HL-60 (cell line): ENCODE measurements at regions not wholly inside any gene's neighbourhood (a gene's known extent, or its start where the extent isn't known, plus 50 kb on each side); places are given as distances from the start of the nearest gene placed in this dataset.

ENCODE experiments used
- DNase-seq, 2 experiments: peaks; one replicate each; pipeline ENCODE4 v3.0.0-alpha.2; 2010 to 2020; ENCODE audit warnings: low read depth in 1 of 2, low spot score in 1 of 2
- H3K27ac ChIP-seq: fragments of 250-450 bp; sonication (Bioruptor Pico); replicated peaks from 2 replicates; pipeline ENCODE4 v1.5.1; 2020; ENCODE audit warnings: mild to moderate bottlenecking, moderate library complexity
- H3K27me3 ChIP-seq: fragments of 250-450 bp; sonication (Bioruptor Pico); 2 replicates; pipeline ENCODE4 v1.5.1; 2021; ENCODE audit warnings: mild to moderate bottlenecking, moderate library complexity; ENCODE audit not compliant: insufficient read depth, poor library complexity, severe bottlenecking
- H3K4me3 ChIP-seq: replicated peaks from 2 replicates; pipeline ENCODE4 v1.5.1; 2011; ENCODE audit warnings: mild to moderate bottlenecking, control low read depth, low read length; ENCODE audit not compliant: insufficient read depth
- GABPA ChIP-seq: IDR thresholded peaks from 2 replicates; pipeline ENCODE4 v1.6.1; 2012; ENCODE audit warnings: low read depth
- POLR2AphosphoS5 ChIP-seq: IDR thresholded peaks from 2 replicates; pipeline ENCODE4 v1.6.1; 2012; ENCODE audit warnings: low read depth
- SPI1 ChIP-seq: IDR thresholded peaks from 2 replicates; pipeline ENCODE4 v1.6.1; 2012; ENCODE audit warnings: low read depth, mild to moderate bottlenecking, borderline replicate concordance
- TF ChIP-seq, protein P1 (sequence below): IDR thresholded peaks from 2 replicates; pipeline ENCODE4 v1.6.1; 2012; ENCODE audit warnings: low read depth; ENCODE audit not compliant: insufficient replicate concordance
- TF ChIP-seq, protein P2 (sequence below): IDR thresholded peaks from one replicate; pipeline ENCODE4 v1.5.1; 2011; ENCODE audit warnings: low read length, control low read depth, inconsistent platforms; ENCODE audit not compliant: insufficient read depth

GRCh38 chr2:133841900-133842299, 273.6 kb upstream of the NCKAP5 start:
- no peaks in the 10 kb centered on the region for H3K27me3 ChIP-seq
- DNase-seq, result no peak
- TF ChIP-seq, protein P1, sequence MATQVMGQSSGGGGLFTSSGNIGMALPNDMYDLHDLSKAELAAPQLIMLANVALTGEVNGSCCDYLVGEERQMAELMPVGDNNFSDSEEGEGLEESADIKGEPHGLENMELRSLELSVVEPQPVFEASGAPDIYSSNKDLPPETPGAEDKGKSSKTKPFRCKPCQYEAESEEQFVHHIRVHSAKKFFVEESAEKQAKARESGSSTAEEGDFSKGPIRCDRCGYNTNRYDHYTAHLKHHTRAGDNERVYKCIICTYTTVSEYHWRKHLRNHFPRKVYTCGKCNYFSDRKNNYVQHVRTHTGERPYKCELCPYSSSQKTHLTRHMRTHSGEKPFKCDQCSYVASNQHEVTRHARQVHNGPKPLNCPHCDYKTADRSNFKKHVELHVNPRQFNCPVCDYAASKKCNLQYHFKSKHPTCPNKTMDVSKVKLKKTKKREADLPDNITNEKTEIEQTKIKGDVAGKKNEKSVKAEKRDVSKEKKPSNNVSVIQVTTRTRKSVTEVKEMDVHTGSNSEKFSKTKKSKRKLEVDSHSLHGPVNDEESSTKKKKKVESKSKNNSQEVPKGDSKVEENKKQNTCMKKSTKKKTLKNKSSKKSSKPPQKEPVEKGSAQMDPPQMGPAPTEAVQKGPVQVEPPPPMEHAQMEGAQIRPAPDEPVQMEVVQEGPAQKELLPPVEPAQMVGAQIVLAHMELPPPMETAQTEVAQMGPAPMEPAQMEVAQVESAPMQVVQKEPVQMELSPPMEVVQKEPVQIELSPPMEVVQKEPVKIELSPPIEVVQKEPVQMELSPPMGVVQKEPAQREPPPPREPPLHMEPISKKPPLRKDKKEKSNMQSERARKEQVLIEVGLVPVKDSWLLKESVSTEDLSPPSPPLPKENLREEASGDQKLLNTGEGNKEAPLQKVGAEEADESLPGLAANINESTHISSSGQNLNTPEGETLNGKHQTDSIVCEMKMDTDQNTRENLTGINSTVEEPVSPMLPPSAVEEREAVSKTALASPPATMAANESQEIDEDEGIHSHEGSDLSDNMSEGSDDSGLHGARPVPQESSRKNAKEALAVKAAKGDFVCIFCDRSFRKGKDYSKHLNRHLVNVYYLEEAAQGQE, result no peak
- TF ChIP-seq, protein P2, sequence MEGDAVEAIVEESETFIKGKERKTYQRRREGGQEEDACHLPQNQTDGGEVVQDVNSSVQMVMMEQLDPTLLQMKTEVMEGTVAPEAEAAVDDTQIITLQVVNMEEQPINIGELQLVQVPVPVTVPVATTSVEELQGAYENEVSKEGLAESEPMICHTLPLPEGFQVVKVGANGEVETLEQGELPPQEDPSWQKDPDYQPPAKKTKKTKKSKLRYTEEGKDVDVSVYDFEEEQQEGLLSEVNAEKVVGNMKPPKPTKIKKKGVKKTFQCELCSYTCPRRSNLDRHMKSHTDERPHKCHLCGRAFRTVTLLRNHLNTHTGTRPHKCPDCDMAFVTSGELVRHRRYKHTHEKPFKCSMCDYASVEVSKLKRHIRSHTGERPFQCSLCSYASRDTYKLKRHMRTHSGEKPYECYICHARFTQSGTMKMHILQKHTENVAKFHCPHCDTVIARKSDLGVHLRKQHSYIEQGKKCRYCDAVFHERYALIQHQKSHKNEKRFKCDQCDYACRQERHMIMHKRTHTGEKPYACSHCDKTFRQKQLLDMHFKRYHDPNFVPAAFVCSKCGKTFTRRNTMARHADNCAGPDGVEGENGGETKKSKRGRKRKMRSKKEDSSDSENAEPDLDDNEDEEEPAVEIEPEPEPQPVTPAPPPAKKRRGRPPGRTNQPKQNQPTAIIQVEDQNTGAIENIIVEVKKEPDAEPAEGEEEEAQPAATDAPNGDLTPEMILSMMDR, result no peak
- no peak for TF ChIP-seq POLR2AphosphoS5
- no peak for TF ChIP-seq GABPA
- no peak overlapping the region for H3K27ac ChIP-seq
- H3K4me3 ChIP-seq, result no peak overlapping the region

DNA sequence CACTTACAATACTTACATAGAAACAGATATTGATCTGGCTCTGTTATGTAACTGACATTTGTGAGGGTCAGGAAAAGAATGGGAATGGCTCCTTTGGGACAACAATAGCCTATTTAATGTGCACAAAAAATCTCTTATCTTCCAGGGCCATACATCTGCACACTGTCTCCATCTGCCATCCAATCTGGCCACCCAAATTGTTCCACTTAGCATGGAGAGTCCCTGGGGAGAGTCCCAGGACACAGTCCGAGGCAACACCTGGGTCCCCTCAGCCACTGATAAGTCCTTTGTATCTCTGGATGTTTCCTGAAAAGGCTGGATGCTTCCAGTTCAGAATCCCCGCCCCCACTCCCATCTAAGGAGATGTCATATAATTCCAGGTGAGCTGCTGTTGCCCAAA, 274.2 kb upstream of the NCKAP5 start:
- no peak for DNase-seq
- TF ChIP-seq SPI1 (no peak), GABPA (no peak)
- H3K27ac ChIP-seq, result no peak overlapping the region

GRCh38 chr2:133843091-133843490, 274.8 kb upstream of the NCKAP5 start:
- no peak overlapping the region for H3K27ac ChIP-seq
- no peak for DNase-seq
- H3K27me3 ChIP-seq, result no peaks in the 10 kb centered on the region
- H3K4me3 ChIP-seq, result no peak overlapping the region
- TF ChIP-seq GABPA (no peak), SPI1 (no peak)
- TF ChIP-seq, protein P2, result no peak
- TF ChIP-seq, protein P1, result no peak

More for the DNA sequence above, 274.2 kb upstream of the NCKAP5 start:
- H3K4me3 ChIP-seq, result no peak overlapping the region
- no peaks in the 10 kb centered on the region for H3K27me3 ChIP-seq

DNA sequence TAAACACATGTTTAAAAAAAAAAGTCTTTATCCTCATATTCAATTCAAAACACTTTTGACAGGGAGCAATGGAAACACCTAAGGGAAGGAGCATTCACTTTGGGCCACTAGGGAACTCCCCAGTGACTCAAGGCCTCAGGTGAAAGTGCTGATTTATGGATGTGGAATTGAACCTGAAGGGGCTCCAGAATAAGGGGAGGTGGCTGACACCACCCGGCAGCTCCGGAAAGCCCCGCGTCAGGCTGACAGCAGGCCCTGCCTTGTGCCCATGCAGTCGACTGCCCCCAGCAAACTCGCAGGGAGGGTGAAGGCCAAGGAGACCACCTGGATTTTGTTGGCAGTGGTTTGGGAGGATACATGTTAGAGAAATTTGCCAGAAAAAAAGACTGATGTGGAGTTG, 275.3 kb upstream of the NCKAP5 start:
- Histone ChIP-seq H3K27ac (no peak overlapping the region), H3K4me3 (no peak overlapping the region), H3K27me3 (no peaks in the 10 kb centered on the region)
- TF ChIP-seq, protein P2, result no peak
- TF ChIP-seq POLR2AphosphoS5 (no peak), GABPA (no peak), SPI1 (no peak)
- TF ChIP-seq, protein P1, result no peak
- no peak for DNase-seq
